T47D (cell line): ENCODE measurements at regions not wholly inside any gene's neighbourhood (a gene's known extent, or its start where the extent isn't known, plus 50 kb on each side); places are given as distances from the start of the nearest gene placed in this dataset.

Source experiments
- DNase-seq, 2 experiments: peaks; one replicate each; pipeline versions ENCODE4 v3.0.0 to v3.0.0-alpha.2; 2011 to 2012; ENCODE audit warnings: low read depth in 1 of 2, low spot score in 1 of 2
- JUND ChIP-seq: IDR thresholded peaks from 2 replicates; pipeline ENCODE4 v1.6.1; 2012; ENCODE audit warnings: low read depth
- in situ Hi-C: cut with HindIII; loops from 2 replicates; pipeline ENCODE4 v1.10.0; 2016; ENCODE audit warnings: low sequenced_read_pairs, low pct_unique_long_range_greater_than_20kb

DNA sequence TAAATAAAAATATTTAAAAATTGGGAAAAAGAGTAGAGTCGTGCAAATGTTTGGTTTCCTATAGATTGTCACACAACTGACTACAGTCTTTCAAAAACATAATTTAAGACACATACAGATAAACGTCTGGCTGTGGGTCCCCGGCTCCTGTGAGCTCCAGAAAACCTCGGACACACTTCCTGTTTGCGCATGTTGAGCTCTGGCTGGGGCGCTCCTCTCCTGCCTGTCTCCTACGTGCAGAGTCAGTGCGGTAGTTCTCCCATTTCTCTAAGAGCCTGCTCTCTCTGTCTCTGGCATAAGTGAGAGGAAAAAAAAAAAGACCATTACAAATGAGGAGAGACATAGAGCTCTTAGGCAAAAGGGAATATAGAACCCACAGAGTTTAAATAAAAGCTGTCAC is 128.2 kb upstream of the OBI1 start:
- in situ Hi-C loops: no loop called here
- no peak for DNase-seq
- TF ChIP-seq JUND: no peak

DNA sequence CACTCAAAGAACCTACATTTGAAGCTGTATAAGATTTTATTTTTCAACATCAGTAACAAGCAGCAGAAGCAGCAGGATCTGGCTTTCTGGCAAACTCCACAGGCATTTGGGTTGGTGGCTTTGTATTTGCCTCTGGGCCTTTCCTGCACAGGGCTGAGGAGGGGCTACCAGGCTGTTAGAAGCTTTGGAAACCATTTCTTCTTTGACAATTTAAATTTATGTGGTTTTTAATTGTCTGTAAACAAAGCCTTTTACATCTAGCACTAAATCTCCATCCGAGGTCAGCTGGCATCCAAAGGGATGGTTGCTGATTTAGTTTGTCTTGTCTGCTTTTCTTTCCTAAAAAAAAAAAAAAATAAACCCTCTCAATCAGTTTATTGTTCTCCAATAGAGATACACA is 127.5 kb upstream of the OBI1 start:
- DNase-seq: no peak

DNA sequence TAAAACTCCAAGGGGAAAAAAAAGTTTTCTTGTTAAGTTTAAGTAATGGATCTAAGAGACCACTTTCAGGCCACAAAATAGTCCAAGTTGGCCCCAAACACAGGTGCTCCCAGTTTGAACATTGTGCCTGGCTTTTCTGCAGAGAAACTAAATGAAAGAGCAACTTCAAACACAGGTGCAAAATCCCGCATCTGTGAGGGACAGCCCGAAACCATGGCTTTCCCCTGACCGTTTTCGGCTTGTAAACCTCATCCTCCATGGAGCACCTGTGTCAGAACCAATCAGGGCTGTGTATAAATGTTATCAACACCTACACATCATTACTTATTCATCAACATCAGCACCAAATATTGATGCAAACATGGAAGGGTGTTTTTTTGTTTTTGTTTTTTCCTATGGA is 126.8 kb upstream of the OBI1 start:
- no peak for TF ChIP-seq JUND
- no peak for DNase-seq
- in situ Hi-C loops: no loop called here

More for the DNA sequence above, 127.5 kb upstream of the OBI1 start:
- in situ Hi-C loops: no loop called here
- TF ChIP-seq JUND: no peak

DNA sequence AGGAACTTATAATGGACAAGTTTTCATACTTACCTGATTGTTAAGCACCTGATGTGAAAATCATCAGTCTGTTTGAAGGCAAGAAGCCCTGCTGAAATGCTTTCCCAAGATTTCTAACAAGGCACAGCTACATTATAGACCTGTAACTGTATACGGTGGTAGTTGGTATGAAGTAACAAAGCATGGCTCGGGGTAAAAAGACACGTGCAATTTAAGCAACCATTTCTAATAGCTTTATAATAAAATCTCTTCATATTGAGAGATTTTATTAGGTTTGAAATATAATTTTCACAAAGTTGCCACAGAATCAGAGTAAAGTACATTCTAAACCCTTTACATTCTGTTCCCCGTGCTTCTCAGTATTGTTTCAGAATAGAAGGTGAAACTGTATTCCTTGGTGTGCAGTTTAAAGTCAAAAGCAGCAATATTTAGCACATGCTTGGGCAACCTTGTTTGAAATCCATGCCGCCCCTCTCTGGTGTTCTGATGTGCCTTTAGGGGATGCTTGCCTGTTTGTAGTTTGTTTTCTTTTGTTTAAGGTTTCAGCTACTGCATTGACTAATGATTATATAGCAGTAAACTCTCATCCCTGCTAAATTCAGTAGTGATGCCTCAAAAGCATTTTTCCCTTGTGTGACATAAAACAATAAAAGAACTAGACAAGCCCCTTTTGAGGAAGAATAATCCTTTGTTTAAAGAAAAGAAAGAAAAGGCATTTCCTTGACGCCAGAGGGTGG is 125.2 kb upstream of the OBI1 start:
- no peak for TF ChIP-seq JUND
- no peak for DNase-seq
- in situ Hi-C loops: no loop called here

DNA sequence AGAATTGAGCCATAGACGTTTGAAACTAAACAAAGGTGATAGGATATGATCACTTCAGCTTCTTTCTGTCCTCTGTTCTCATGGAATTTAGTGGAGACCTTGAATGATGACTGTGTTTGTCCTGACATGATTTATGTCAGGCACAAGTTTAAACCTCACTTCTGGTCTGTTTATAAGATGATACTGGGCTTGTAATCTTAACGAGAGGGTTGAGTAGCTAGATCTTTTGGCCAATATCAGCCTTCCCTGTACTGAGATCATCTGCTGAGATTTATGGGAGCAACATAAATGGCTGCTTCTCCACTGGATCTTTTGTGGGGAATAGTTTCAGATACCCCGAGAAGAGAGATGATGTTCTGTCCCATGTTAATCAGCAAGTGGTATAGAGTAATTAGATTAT is 121.8 kb upstream of the OBI1 start:
- in situ Hi-C loops: no loop called here
- TF ChIP-seq JUND: no peak
- DNase-seq: no peak

DNA sequence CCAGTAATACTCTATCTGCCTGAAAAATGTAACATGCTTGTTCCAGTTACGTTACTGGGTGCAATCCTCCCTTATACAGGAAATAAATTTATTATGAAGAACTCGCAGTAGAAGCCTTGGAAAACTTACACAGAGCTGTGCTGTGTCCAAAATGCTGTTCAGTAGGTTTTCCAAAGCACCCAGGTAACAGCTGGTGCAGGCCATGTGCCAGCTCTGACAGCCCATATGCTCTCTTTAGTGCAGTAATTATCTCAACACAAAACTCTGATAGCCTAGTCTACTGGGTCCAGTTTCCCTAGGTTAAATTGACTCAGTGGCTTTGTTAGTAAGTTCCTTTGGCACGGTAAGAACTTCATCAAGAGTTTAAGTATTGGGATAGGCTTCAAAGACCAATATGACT is 120.7 kb upstream of the OBI1 start:
- no peak for TF ChIP-seq JUND
- in situ Hi-C loops: no loop called here
- DNase-seq: no peak

DNA sequence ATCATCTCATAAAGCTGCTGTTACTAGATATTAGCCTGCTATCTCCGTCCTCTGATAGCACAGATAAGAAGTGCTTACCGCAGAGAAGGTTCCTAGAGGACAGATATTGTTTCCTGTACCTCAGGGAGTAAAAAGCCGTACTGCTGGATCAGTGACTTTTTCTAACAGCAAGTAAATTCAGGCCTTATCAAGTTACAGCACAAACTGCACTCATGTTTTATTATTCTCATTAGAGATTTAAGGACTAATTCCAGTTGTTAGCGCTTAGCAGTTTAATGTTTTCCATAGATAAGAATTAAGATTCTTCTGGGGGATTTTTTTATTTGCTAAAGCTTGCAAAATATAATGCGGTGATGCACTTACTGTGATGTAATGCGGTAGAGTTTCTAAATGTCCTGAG is 119.0 kb upstream of the OBI1 start:
- TF ChIP-seq JUND: no peak
- no peak for DNase-seq
- in situ Hi-C loops: no loop called here

DNA sequence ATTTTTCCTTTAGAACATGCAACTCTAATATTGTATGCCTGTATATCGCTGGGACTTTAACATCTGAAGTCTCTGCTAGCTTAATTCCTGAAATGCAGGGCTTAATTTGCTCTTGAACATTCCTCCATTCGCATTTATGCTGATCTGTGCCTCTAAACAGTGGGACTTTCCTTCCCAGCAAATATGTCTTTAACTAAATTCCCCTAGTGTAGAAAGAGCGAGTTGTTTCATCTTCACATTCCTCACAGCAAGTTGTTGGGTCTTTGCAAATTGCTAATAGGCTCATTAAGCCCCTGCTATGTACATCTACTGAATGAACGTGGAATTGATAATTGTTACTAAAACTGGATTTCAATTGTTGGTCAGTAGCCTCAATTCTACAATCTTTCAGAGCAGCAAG is 118.4 kb upstream of the OBI1 start:
- DNase-seq: no peak
- in situ Hi-C loops: no loop called here

DNA sequence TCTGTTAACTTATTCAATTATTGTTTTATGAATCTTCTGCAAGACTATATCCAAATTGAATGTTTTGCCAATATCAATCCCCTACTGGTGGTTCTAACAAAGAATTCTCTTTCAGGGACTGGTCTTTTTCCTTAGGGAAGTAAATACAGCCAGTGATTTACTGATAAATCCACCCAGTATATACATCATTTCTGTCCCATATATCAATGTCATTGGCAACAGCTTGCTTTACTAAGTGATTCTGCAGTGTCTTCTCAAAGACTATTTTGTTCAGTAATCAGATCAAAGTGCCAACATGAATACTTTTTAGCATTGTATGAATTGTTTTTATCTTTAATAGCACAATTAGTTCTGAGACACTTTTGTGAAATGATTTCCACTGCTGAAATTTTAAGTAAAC is 114.0 kb upstream of the OBI1 start:
- in situ Hi-C loops: no loop called here
- TF ChIP-seq JUND: no peak
- DNase-seq: no peak

More for the DNA sequence above, 118.4 kb upstream of the OBI1 start:
- TF ChIP-seq JUND: no peak

DNA sequence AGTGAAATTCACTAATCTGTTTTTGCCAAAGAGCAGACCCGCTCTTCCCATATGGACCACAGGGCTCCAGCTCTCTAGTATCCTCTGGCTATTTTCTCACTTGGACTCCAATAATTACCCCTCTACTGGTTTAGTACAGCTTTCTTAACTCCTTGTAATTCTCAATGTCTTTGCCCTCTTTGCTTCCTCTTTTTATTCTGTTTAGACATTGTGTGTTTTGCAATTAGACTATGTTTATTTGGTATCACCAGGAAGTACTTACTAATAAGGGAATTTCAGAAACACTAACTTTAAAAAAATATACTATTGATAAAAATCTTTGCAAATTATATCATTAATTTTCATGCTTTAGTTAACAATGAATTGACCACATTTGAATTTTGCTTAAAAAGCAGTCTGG is 111.6 kb upstream of the OBI1 start:
- DNase-seq: no peak
- TF ChIP-seq JUND: no peak
- in situ Hi-C loops: no loop called here

DNA sequence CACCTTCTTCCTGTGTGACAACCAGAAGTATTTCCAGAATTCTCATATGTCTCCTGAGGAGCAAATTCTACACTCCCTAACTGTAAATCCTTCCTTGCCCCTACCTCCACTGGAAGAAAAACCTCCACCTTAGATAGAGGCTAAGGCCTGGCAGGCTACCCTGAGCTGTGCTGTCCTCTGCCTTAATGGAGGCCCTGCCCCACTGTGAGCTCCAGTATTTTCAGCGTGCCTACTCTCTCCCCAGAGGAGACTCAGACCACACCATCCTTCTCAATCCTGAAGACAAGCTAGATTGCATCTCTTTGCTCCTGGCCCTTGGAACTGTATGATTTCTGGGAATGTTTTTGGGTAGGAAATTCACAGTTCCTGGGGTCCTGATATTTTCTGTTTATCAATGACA is 110.0 kb upstream of the OBI1 start:
- no peak for TF ChIP-seq JUND
- in situ Hi-C loops: no loop called here
- no peak for DNase-seq

DNA sequence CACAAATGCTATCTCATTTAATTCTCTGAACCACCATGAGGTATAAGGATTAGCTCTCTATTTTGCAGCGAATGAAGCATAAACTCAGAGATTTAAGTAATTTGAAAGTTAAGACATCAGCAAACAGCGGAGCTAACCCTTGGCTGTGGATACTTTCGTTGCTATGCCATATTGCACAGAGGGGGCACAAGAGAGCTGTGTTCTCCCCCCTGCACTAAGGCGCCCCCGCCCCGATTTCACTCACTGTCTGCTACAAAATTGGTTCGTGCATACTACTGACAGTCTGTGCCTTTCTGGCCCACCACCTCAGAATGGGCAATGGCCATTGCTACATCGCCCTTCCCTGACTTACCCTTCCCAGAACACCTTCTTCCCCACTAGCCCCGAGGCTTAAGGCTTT is 105.7 kb upstream of the OBI1 start:
- TF ChIP-seq JUND: no peak
- DNase-seq: no peak
- in situ Hi-C loops: no loop called here

DNA sequence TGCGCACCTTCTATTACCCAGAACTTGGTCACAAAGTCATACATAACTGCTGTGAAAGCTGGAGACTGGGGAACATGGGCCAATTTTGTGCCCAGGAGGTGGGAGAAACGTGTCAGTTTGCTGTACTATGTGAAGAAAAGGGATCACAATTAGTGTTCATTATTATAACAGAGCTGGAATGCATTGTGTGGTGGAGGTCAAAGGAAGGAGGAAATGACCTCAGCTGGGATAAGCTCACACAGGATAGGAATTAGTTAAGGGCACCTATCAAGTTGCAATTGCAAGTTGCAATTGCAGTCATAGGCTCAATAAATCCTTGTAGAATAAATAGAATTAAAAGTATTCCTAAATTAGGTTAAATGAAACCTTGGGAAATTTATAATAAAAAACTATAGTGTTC is 103.9 kb upstream of the OBI1 start:
- no peak for TF ChIP-seq JUND
- no peak for DNase-seq
- in situ Hi-C loops: no loop called here

DNA sequence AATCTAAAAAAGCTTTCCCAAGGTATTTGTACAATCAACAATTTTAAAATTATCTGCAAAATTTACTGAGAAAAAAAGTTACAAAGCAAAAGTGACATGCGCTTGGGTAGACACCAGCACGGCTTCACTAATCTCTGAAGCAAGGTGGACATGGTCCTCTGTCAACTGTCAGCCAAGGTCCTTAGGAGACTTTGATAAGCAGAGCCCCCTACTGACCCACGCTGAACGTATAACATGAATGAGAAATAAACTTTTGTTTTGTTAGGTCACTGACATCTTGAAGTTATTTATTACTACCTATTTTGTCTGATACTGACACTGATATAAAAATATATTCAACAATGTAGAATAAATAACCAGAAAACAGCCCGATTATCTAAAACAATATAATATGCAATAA is 100.7 kb upstream of the OBI1 start:
- no peak for DNase-seq
- in situ Hi-C loops: no loop called here
- TF ChIP-seq JUND: no peak
